NCI-H2081 (cell line): ENCODE measurements at regions not wholly inside any gene's neighbourhood (a gene's known extent, or its start where the extent isn't known, plus 50 kb on each side); places are given as distances from the start of the nearest gene placed in this dataset.
A peak's percentile ranks its signal among the peaks of the same experiment; 100 is the strongest.
"Not testable (repeated sequence)": the region's sequence is repeated elsewhere in the genome, so short reads cannot be mapped to it uniquely, and the experiment has no call there.

Experiments
- DNase-seq, 2 experiments: peaks; one replicate each; lab custom pipeline; 2025; lab: John Stamatoyannopoulos, UW

DNA sequence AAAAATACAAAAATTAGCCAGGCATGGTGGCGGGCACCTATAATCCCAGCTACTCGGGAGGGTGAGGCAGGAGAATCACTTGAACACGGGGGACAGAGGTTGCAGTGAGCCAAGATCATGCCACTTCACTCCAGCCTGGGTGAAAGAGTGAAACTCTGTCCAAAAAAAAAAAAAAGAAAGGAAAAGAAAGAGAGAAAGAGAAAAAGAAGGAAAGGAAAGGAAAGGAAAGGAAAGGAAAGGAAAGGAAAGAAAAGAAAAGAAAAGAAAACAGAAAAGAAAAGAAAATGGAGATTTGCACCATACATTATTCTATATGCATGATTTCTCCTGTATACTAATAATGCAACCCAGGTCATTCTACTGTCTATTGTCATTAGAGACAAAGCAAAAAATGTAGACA is 421.5 kb downstream of the PCDH19 start:
- DNase-seq, result not testable (repeated sequence)

GRCh38 chrX:99973572-99974226 is 436.4 kb downstream of the PCDH19 start:
- DNase-seq, result no peak

DNA sequence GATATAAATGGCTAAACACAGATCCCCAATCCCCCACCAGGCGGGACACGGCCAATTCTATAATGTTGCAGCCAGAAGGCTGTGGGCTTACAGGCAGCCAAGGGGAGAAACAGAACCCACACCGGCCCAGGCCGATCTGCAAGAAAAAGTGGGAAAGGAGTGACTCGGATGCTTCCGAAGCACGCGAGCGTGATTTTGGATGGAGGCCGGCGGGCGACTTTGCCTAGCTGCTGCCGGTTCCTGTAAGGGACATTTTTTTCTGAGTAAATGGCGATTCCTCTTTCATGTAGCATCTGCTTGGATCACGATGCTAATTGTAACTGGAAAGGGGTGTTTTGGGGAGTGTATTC is 470.2 kb downstream of the PCDH19 start:
- no peak for DNase-seq

DNA sequence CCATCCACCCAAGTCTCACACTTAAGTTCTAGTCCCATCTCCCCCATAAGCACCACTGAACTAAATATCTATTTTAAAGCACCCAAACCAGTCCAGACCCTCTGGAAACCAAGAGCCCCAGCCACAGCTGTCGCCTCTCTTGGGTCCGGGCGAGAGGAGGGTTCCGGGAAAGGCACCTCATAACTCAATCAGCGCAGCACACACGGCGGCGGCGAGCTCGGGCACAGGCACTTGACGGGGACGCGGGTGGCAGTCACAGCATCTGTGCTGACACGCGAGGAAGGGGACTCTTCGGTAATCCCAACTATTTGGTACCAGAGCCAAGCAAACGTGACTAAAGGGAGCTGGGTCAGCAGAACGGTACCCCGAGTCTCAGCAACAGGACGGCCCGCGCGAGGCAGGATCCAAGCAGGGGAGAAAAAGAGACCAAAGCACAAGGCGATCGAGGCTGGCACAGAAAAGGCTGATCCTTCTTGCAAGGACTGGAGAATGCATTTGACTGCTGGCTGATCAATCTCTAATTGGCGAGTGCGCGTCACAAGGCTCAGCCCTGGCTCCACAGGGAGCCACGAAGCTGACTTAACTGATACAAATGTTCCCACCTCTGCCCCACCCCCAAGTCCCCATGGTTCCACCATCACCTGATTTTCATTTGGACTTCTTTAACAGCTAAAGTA is 470.7 kb downstream of the PCDH19 start:
- not testable (repeated sequence) for DNase-seq

GRCh38 chrX:99938464-99938863 is 471.6 kb downstream of the PCDH19 start:
- DNase-seq, result no peak

- no peak for DNase-seq
Observed at GRCh38 chrX:99933865-99934264, 476.2 kb downstream of the PCDH19 start.

DNA sequence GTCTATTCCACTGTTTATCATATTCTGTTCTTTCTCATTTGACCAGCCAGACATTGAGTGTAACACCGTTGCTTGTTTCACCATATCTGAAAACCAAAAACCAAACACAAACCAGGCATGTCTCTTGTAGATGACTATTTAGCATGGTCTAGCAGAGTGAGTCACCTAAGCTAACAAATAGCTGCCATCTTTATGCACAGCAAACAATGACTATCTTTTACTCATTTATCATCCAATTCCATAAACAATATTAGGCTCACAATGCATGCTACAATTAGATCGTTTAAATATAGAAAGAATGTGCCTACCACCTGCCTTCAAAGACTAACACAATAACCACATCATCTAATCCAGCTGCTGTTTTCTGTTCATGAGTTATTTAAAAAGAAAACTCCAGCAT is 495.4 kb downstream of the PCDH19 start:
- peak in 1 of 2 experiments; percentile 72 for DNase-seq

- no peak for DNase-seq
Observed at GRCh38 chrX:99913611-99914010, 496.5 kb downstream of the PCDH19 start.

GRCh38 chrX:99909946-99910345 is 500.1 kb downstream of the PCDH19 start:
- DNase-seq, result no peak

- DNase-seq, result no peak
Observed at GRCh38 chrX:99901091-99901490, 509.0 kb downstream of the PCDH19 start.

GRCh38 chrX:99887918-99888317 is 522.2 kb downstream of the PCDH19 start:
- DNase-seq, result no peak

DNA sequence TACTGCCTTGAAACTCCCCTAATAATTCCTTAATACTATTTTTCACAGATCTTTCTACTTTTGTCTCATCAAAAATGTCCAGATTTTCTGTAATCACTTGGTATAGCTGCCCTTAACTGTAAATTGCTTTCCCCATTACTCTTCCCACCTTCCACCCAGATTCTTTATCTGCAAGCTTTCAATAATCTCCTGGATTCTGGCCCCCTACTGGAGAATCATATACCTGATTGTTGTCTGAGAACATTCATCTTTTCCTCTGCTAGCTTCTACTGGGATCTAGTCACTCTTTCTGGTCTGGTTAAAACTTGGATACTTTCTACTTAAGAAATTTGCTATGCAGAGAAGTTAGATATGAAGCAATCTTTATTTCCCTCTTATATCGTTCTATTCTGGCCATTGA is 552.6 kb downstream of the PCDH19 start:
- no peak for DNase-seq

DNA sequence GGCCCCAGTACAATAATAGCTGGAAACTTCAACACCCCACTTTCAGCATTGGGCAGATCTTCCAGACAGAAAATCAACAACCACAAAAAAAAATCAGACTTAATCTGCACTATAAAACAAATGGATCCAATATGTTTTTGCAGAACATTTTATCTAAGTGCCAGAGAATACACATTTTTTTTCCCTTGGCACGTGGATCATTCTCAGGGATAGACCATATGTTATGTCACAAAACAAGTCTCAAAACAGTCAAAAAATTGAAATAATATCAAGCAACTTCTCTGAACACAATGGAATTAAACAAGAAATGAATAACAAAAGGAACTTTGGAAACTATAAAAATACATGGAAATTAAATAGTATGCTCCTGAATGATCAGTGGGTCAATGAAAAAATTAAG is 576.3 kb downstream of the PCDH19 start:
- DNase-seq, result no peak

- DNase-seq, result no peak
Observed at GRCh38 chrX:99820197-99820596, 589.9 kb downstream of the PCDH19 start.

- DNase-seq, result no peak
Observed at GRCh38 chrX:99800016-99800415, 610.1 kb downstream of the PCDH19 start.

DNA sequence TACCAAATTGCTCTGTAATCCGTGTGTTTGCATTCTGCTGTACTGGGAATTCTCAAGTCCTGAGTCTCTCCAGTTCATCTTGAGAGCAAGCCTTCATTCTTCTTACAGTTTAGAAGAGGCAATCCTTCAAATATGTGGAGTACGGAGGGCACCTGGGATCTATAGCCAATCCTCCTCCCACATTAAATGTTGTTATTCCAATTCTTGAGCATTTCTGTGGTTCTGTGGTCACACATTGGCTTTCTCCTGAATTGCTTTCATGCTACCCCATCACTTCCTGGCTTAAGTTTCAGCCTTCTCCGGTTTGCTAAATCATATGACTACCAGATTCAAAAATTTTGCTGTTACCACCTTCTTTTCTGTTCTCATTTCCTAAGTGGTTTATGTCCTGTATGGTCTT is 611.1 kb downstream of the PCDH19 start:
- DNase-seq, result no peak

GRCh38 chrX:99795495-99795894 is 614.6 kb downstream of the PCDH19 start:
- DNase-seq, result peak; percentile 3

- no peak for DNase-seq
Observed at GRCh38 chrX:99782516-99783040, 627.5 kb downstream of the PCDH19 start.

GRCh38 chrX:99777912-99778311 is 632.2 kb downstream of the PCDH19 start:
- no peak for DNase-seq

DNA sequence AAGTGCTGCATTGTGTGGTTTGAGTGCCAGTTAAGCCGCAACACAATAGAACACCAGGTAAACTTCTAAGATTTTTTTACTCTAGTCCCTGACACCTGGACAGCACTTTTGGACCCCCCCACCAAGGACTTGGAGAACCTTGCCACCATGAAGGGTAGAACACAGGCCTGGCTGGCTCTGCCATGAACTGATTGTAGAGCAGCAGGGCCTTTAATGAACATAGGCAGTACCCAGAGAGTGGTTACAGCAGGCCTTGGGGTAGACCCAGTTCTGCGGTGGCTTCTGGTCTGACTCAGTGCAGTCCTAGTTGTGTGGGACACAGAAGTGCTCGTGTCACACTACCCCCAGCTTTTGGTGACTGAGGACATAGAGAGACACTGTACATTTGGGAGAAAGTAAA is 648.3 kb downstream of the PCDH19 start:
- no peak for DNase-seq

GRCh38 chrX:99752776-99753175 is 657.3 kb downstream of the PCDH19 start:
- no peak for DNase-seq

DNA sequence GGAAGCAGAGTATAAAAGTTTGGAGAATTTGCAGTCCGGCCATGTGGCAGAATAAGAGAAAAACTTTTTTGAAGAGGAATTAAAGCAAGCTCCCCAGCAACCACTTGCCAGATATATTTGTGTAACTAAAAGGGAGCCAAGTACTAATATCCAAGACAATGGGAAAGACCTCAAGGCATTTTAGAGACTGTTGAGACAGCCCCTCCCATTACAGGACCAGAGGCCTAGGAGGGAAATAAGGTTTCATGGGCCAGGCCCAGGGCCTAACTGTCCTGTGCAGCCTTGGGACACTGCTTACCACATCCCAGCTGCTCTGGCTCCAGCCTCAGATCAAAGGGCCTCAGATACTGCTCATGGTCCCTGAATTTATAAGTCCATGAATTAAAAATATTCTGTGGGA is 659.4 kb downstream of the PCDH19 start:
- no peak for DNase-seq

GRCh38 chrX:99722094-99722493 is 688.0 kb downstream of the PCDH19 start:
- DNase-seq, result no peak

GRCh38 chrX:99719140-99719539 is 690.9 kb downstream of the PCDH19 start:
- no peak for DNase-seq
